ENCODE measurements at regions not wholly inside any gene's neighbourhood (a gene's known extent, or its start where the extent isn't known, plus 50 kb on each side); places are given as distances from the start of the nearest gene placed in this dataset.

GRCh38 chr11:70001246-70001645, 76.9 kb upstream of the ANO1 start:
- no peak for TF ChIP-seq CTCF (conservative IDR thresholded peaks at IDR 0.05 in 1 of 2, IDR thresholded peaks at IDR 0.05 in 1 of 2; ENCODE audit: low read depth in 1 of 2, low read length in 2 of 2)
- TF ChIP-seq EZH2 (IDR thresholded peaks at IDR 0.05; ENCODE audit: low read length, missing control alignments), result no peak

Data from fibroblast of lung (primary cell).